Activated T-cell treated with anti-CD3 and anti-CD28 coated beads for 1 hour (primary cell): ENCODE measurements at regions not wholly inside any gene's neighbourhood (a gene's known extent, or its start where the extent isn't known, plus 50 kb on each side); places are given as distances from the start of the nearest gene placed in this dataset.
"Not testable (repeated sequence)": the region's sequence is repeated elsewhere in the genome, so short reads cannot be mapped to it uniquely, and the experiment has no call there.

Experiments
- DNase-seq: peaks from one replicate; pipeline ENCODE4 v3.0.0-alpha.2; 2020; ENCODE audit warnings: low read depth

DNA sequence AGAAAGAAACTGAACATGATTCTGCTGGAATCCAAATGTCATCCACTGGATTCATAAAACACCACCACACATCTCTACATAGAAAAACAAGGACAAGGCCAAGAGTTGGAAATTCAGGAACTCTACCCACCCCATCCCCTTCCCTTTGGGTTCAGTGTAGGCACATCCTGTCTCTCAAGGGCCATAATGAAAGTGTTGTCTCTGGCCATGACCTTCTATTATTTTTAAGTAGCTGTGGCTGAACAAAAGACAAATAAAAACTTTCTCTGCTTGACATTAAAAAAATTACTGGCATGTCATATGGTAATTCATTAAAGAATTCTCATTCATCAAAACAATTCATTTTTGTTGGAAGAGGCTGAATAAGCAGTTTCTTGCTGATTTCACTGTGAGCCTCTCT lies 54.9 kb upstream of the ZBTB18 start:
- no peak for DNase-seq

DNA sequence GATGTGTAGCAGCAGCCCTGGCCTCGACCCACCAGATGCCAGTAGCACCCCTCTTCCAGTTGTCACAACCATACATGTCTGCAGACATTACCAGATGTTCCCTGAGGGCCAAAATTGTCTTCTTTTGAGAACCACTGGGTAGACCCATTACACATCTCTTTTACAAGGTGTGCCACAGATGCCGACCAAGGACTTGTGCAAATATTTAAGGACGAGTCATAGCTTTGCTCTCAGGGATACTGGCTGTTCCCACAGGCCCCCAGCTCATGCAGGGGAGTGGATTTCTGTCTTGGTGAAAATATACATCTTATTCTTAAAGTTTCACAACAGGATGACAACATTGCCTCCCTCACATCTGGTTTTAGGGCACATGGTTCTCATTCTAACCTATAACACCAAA lies 59.4 kb upstream of the ZBTB18 start:
- no peak for DNase-seq

DNA sequence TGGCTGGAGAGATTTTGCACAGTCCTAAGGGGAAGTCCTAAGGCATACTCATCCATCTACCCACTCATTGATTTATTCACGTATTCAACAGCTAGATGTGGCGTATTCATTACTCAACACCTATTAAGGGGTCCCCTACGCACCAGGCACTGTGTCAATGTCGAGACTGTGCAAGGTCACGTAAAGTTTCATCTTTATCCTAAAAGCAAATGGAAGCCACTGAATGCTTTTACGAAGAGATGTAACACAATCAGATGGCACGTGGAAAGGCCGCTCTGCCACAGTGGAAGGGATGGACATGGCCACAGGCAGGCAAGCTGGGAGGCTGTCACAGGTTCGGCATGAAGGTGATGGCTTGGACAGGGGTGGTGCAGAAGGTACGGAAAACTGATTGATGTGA lies 66.3 kb upstream of the ZBTB18 start:
- no peak for DNase-seq

GRCh38 chr1:243982447-243983018 lies 68.5 kb upstream of the ZBTB18 start:
- no peak for DNase-seq

DNA sequence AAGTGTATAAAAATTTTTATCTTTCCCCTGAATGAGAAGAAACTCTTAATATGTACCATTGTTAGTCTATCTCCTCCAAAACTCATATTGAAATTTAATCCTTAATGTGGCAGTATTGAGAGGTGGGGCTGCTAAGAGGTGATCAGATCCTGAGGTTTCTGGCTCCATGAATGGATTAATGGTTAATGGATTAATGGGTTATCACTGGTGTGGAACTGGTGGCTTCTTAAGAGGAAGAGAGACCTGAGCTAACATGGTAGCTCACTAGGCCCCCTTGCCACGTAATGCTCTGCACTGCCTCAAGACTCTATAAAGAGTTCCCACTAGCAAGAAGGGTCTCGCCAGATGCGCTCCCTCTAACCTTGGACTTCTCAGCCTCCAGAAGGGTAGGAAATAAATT lies 70.6 kb upstream of the ZBTB18 start:
- no peak for DNase-seq

DNA sequence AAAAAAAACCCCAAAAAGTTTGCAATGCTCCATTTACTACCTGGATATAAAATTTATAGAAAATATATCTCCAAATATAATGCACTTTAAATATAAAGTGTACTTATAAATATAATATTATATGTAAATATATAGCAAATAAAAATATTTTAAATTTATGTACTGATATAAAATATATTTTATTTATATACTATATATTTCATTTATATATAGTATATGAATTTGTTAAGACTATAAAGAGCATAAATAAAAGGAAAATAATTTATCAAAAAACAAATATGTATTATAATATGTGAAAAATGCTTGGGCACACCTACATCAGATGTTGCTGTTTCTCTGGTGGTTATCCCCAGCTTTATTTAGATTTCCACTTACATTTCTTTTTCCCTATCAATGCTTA lies 71.0 kb upstream of the ZBTB18 start:
- DNase-seq, result no peak

DNA sequence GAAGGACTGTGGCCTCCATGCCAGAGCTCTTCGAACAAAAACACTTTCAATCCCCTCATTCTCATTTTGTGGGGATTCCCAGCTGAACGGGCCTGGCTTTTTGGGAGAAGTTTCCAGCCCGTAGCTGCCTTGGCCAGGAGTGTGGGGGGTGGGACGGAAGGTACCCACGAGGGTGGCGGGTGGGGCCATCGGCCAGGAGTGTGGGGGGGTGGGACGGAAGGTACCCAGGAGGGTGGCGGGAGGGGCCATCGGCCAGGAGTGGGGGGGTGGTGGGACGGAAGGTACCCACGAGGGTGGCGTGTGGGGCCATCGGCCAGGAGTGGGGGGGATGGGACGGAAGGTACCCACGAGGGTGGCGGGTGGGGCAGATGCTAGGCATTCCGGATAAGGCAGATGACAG lies 71.7 kb upstream of the ZBTB18 start:
- DNase-seq, result no peak

DNA sequence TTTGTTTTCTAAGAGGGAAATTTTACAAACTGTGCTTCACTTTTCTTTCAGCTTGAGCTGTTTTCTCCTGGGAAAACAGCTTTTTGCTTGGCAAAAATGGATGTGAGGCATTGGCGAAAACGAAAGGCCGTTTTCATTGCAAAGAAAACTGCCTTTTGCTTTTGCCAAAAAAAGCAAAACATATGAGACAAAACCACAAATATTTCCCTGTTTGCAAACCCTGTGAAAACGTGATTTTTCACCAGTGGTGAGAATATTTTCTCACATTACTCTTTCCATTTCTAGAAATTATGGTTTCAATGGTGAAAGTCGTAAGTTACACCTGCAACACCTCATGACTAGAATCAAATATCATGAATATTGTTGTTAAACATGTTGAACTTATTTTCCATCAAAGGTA lies 74.0 kb upstream of the ZBTB18 start:
- DNase-seq, result no peak

- no peak for DNase-seq
Measured at GRCh38 chr1:243974451-243975292, 76.4 kb upstream of the ZBTB18 start.

DNA sequence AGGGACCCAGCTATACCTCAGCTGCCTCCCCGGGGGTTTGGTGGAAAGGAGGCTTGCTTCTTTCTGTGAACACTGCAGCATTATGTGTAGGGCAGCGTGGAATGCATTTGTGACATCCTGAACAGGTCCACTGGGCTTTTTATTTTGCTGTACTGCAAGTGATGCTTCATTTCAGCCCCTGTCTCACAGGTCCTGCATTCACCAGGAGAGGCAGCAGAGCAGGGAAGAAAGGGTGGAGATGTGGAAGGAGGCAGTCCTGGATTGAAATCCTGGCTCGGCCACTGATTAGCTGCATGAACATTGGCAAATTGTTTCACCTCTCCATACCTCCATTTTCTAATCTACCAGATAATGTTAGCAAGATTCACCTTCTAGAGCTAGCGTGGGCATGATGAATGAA lies 77.9 kb upstream of the ZBTB18 start:
- DNase-seq, result no peak

DNA sequence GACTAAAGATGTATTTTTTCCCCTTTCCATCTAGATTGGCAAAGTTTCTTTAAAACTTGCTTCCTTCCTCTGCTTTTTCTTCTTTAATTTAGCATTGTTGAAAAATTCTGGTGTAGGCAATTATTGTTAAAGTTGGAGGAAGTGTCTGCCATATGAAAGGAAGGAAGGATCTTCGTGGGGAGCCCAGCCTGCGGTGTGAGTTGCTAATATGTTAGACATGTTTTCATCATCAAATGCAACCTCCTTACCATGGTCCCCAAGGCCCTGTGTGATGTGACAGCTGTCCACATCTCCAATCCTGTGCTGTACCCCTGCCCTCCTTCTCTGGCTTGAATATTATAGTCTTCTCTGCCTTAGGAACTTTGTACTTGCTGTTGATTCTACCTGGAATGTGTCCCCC lies 81.0 kb upstream of the ZBTB18 start:
- DNase-seq, result no peak

DNA sequence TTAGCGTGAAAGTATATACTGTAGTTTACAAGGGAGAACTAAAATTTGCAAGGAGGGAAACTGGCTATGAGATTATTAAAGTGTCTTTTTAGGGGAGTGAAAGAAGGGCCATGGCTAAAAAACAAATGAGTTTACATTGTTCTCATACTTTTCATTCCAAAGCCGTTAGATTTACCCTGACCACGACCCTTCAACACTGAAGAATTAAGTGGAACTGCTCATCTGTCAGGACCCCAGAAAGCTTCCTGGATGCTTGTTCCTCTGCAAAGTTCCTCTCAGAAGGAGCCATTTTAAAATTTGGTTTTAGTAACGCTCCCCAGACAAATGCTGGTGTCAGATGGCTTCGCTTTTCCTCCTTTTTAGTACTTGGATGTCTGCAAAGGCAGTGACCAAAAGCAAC lies 82.7 kb upstream of the ZBTB18 start:
- DNase-seq, result no peak

- no peak for DNase-seq
Measured at GRCh38 chr1:243964915-243965314, 86.2 kb upstream of the ZBTB18 start.

GRCh38 chr1:243963571-243963970 lies 87.5 kb upstream of the ZBTB18 start:
- DNase-seq, result no peak

- no peak for DNase-seq
Measured at GRCh38 chr1:243962541-243962940, 88.5 kb upstream of the ZBTB18 start.

DNA sequence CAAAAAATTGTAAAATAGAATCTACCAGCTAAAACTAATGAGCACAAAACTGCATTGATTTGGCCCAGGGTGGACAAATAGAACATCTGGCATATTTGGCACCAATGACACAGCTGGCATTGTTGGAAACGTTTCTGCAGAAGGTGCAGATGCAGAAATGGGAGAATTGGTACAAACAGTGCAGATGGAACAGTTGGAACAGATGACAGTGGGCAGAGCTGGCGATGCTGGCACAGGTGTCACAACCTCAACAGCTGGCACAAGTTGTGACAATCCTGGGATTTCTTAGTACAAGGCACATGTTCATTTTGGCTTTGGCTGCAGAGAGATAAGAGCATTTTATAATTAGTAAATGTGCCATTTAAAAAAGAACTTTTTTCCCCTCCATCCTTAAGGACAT lies 91.1 kb upstream of the ZBTB18 start:
- DNase-seq, result no peak

GRCh38 chr1:243957141-243957540 lies 93.9 kb upstream of the ZBTB18 start:
- DNase-seq, result no peak

DNA sequence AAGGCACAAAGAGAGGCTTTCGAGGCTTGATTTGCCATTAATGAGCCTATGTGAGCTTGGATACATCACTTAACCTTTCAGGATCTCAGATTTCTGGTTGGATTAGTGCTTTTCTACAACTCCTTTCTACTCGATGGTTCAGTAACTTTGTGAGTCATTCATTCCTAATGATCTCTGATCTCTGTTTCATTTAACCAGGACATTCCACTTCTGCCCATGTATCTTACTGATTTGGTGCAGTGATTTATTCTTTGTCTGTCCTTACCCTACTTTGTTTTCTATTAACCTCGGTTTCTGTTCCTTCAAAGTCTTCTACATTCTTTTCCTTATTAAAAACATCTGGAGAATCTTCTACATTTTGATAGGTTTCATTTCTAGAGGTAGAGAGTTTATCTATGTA lies 94.6 kb upstream of the ZBTB18 start:
- DNase-seq, result no peak

DNA sequence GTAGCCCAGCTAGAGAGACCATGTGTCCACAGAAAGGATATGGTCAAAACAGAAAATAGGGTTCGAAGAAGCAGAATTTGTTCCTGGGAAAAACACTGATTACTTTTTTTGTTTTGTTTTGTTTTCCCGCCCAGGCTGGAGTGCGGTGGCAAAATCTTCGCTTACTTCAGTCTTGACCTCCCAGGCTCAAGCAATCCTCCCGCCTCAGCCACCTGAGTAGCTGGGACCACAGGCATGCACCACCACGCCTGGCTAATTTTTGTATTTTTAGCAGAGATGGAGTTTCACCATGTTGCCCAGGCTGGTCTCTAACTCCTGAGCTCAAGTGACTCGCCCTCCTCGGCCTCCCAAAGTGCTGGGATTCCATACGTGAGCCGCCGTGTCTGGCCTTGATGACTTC lies 99.9 kb upstream of the ZBTB18 start:
- not testable (repeated sequence) for DNase-seq

GRCh38 chr1:243950166-243950565 lies 100.1 kb upstream of the AKT3 start:
- DNase-seq, result no peak

DNA sequence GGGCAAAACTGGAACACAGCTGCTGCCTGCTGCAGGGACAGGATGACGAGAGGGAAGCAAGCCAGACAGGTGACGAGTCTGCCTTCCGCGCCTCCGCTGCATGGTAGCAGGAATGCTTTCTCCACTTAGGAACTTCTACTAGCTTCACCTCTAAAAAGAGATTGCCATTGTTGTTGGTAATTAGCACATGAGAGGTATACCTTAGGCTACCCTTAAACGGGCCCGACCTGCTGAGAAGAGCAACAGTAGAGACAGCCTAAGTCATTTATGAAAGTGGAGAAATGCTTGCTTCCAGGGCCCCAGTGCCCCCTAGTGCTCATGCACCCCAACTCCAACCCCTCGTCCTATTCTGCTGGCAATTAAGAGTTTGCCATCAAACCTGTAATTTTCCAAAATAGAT lies 96.9 kb upstream of the AKT3 start:
- DNase-seq, result peak; percentile 5

- DNase-seq, result no peak
Measured at GRCh38 chr1:243946253-243946652, 96.2 kb upstream of the AKT3 start.

- DNase-seq, result no peak
Measured at GRCh38 chr1:243945727-243946126, 95.7 kb upstream of the AKT3 start.
